Activated CD4-positive, alpha-beta T cell treated with anti-CD3 and anti-CD28 coated beads for 36 hours (primary cell): ENCODE measurements at regions not wholly inside any gene's neighbourhood (a gene's known extent, or its start where the extent isn't known, plus 50 kb on each side); places are given as distances from the start of the nearest gene placed in this dataset.

Source experiments
- ATAC-seq: fragments of 200-7000 bp; cut with Tn5 transposase; one replicate; pipeline ENCODE4 v1.10.0; 2021; ENCODE audit warnings: mild to moderate bottlenecking, moderate library complexity
- CTCF ChIA-PET: fragments of 350-600 bp; sonication (Branson Sonifier 250); formaldehyde crosslinking; loops from one replicate; lab custom pipeline; 2021; ENCODE audit warnings: antibody characterized with exemption; lab: Charles Lee
- POLR2A ChIA-PET: fragments of 350-600 bp; sonication (Branson Sonifier 250); formaldehyde crosslinking; loops from one replicate; lab custom pipeline; 2021; ENCODE audit warnings: antibody characterized with exemption, inconsistent platforms; lab: Charles Lee
- DNase-seq: peaks from one replicate; pipeline ENCODE4 v3.0.0-alpha.2; 2020
- H3K27ac Mint-ChIP-seq: one replicate; pipeline ENCODE4 v1.8.0; 2021; ENCODE audit warnings: mixed read lengths
- H3K27me3 Mint-ChIP-seq: one replicate; pipeline ENCODE4 v1.8.0; 2021; ENCODE audit warnings: mixed read lengths
- H3K36me3 Mint-ChIP-seq: one replicate; pipeline ENCODE4 v1.8.0; 2021; ENCODE audit warnings: low read depth, mixed read lengths
- H3K4me1 Mint-ChIP-seq: one replicate; pipeline ENCODE4 v1.8.0; 2021; ENCODE audit warnings: mixed read lengths
- H3K4me3 Mint-ChIP-seq: one replicate; pipeline ENCODE4 v1.8.0; 2021; ENCODE audit warnings: mild to moderate bottlenecking, moderate library complexity, mixed read lengths
- H3K9me3 Mint-ChIP-seq: one replicate; pipeline ENCODE4 v1.8.0; 2021; ENCODE audit warnings: low read depth, mixed read lengths
- intact Hi-C, 2 experiments: fragments of 100-400 bp; cut with DNase I in 1 of 2; cut with micrococcal nuclease in 1 of 2; formaldehyde crosslinking; loops; one replicate each; pipeline versions ENCODE4 v1.14.2 to v1.15.1; 2022 to 2024; cut with DNase I, micrococcal nuclease

DNA sequence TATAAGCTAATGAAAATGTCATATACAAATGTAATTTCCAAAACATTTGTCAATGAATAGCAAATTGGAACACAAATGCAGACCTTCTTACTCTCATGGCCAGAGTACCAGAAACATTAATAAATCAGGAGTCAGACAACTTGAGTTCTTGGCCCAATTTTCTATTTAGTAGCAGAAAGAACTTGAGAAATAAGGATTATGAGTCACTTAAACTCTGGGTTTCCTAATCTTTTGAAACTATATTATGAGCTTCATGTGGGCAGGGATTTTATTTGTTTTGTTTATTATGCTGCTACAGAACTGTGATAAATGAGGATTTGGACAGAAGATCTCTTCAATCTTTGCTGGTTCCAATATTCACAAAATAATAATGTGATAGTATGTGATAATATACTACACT lies 686.7 kb downstream of the NR4A2 start:
- Mint-ChIP-seq H3K36me3 (no peaks in the 10 kb centered on the region), H3K27ac (no peak overlapping the region), H3K4me1 (no peaks in the 10 kb centered on the region), H3K9me3 (peaks cover 1% of the 10 kb centered on the region), H3K27me3 (no peaks in the 10 kb centered on the region), H3K4me3 (no peak overlapping the region)
- intact Hi-C loops: no loop called here
- ATAC-seq: no peak
- CTCF ChIA-PET: interaction anchor here (0.6 to 0.9 kb wide), 2 partner anchors 208 to 223 kb away, joined by 3 read pairs; no protein-coding TSS in a partner anchor
- DNase-seq: no peak
- POLR2A ChIA-PET: no interaction called here

DNA sequence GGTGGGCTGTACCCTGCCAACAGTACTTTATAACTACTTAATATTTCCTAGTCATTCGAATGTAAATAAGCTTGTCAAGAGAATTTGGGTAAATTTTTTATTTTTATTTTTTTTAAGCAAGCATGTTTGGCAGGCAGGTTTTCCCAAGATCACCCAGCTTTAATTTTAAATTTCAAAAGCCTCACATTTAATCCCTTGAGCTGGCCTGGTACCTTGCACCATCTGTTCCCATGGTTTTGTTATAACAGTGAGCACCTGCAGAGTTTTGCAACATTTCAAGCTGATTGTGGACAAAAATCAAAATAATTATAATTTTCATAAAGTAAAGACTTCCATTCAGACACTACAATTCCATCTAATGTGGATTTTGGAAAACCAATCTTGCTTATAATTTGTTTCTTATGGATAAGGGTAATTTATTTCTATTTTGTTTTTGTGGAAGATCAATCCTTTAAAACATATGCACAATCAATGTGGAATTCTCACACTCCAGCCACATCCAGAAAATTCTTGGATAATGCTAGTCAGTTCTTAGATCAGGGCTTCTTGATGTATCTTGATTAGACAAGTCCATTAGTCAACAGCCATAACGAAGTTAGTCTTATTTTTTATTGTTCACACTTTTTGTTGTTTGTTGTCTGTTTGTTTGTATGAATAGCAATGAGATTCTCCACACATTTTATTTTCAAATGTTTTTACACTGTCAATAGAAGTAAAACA lies 689.3 kb downstream of the NR4A2 start:
- Mint-ChIP-seq H3K36me3 (no peaks in the 10 kb centered on the region), H3K27ac (no peak overlapping the region), H3K4me3 (no peak overlapping the region), H3K9me3 (peaks cover 1% of the 10 kb centered on the region), H3K4me1 (no peaks in the 10 kb centered on the region), H3K27me3 (no peaks in the 10 kb centered on the region)
- intact Hi-C loops: no loop called here
- ChIA-PET POLR2A (no interaction called here), CTCF (interaction anchor here (0.5 kb wide), 1 partner anchor 1130 kb away, joined by 3 read pairs; no protein-coding TSS in a partner anchor)
- ATAC-seq (no peak), DNase-seq (no peak)

DNA sequence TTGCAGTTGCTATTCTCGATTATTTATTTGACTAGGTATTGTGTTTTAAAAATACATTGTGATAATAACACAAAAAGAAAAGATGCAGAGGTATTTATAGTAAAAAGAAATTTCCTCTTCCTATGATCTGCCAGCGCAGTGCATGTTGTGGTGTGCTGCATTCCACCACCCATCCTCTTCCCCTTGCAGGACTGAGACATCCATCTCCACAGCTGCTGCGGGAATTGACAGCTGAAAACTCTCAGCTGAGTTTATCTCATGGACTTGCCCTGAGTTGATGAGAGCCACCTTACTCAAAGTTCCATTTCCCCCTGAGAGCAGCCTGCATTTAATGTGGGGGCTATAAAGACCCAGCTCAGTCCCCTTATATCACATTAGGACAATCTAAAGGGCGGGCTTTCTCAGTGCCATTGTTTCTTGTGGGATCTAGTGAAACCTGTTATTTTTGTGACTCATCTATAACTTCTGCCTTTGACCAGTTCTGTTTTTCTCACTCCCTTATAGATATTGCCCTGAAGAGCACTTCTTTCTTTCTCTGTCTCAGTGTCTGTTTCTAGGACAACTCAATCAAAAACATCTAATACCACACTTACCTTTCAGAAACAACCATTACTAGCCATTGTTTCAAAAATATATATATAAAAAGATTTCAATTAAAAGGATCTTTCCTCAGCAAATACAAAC lies 698.5 kb downstream of the NR4A2 start:
- Mint-ChIP-seq H3K36me3 (no peaks in the 10 kb centered on the region), H3K27me3 (no peaks in the 10 kb centered on the region), H3K27ac (no peak overlapping the region), H3K4me1 (no peaks in the 10 kb centered on the region), H3K4me3 (no peak overlapping the region), H3K9me3 (no peaks in the 10 kb centered on the region)
- intact Hi-C loops: no loop called here
- ChIA-PET POLR2A (no interaction called here), CTCF (no interaction called here)
- ATAC-seq (no peak), DNase-seq (no peak)

DNA sequence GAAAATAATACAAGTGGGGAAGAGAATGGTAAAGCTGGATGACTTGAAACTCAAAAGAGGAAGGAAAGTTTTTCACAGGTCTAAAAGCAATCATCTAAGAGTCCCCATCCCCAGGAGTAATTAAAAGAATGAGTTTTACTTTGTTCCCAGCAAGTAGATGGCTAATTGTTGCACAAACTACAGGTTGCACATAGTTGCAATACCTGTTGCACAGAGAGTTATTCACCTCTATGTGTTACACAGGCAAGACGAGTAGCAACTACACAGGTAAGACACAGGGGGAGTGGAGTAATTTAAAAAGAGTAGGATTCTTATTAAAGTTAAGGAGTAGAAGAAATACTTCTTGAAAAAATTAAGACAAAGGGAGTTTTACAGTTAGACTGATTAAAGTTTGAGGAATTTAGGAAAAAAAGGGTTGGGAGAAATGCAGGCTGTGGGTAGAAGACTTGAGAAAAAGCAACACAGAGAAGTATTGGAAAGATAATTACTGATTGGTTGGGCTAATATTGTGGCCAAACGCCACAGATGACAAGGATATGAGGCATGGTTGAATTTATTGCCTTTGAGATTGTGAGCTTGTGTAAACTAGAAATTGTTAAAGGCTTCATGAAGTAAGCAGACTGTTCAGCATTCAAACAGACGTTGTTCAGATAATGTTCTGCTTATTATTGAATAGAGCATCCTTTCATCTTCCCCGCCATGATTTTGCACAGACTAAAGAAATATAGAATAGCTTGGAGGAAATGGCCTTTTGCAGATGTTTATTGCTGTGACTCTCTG lies 699.3 kb downstream of the NR4A2 start:
- ATAC-seq: no peak
- CTCF ChIA-PET: no interaction called here
- no peak overlapping the region for H3K27ac Mint-ChIP-seq

DNA sequence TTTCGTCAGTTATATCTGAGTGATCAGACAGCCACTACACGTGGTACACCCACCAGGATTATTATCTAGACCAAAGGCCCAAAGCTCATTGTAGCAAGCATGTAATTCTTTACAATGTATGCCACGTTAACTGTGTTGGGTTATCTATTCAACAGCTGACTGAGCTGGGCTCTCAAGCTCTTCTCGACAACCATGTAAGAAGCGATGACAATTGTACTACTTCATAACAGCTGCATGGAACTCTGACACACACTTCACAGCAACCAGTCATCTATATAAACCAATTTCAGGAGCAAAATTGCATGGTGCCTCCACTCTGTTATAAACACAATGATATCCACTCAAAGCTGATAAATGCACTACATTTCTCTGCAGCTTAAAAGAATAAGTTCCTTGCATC lies 701.8 kb downstream of the NR4A2 start:
- no peaks in the 10 kb centered on the region for H3K4me1 Mint-ChIP-seq
- H3K9me3 Mint-ChIP-seq: no peaks in the 10 kb centered on the region
- ATAC-seq (no peak), DNase-seq (no peak)
- intact Hi-C loops: no loop called here
- H3K27me3 Mint-ChIP-seq: no peaks in the 10 kb centered on the region
- CTCF ChIA-PET: no interaction called here
- no peak overlapping the region for H3K27ac Mint-ChIP-seq
- H3K4me3 Mint-ChIP-seq: no peak overlapping the region
- POLR2A ChIA-PET: no interaction called here
- H3K36me3 Mint-ChIP-seq: no peaks in the 10 kb centered on the region

More for the DNA sequence above, 699.3 kb downstream of the NR4A2 start:
- Mint-ChIP-seq H3K9me3 (no peaks in the 10 kb centered on the region), H3K4me3 (no peak overlapping the region), H3K4me1 (no peaks in the 10 kb centered on the region), H3K36me3 (no peaks in the 10 kb centered on the region), H3K27me3 (no peaks in the 10 kb centered on the region)
- no peak for DNase-seq
- POLR2A ChIA-PET: no interaction called here
- intact Hi-C loops: no loop called here

DNA sequence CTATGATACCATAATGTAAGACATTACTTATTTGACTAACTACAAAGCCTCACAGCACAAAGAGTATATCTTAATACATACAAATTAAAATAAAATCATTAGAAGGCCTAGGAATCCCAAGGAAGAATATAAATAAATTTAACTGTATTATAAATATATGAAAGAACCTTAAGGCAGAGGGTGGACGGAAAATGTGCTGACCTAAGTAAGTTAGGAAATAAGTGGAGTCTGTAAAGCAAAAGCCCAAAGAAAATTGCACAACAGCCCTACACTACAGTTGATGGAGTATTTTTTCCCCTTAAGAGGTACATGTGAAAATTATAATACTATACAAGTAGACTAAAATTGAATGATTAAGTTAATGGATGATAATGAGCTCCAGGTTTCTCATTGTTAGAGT lies 710.1 kb downstream of the NR4A2 start:
- no peaks in the 10 kb centered on the region for H3K9me3 Mint-ChIP-seq
- H3K27me3 Mint-ChIP-seq: no peaks in the 10 kb centered on the region
- no peaks in the 10 kb centered on the region for H3K4me1 Mint-ChIP-seq
- DNase-seq: no peak
- no peaks in the 10 kb centered on the region for H3K36me3 Mint-ChIP-seq
- no peak overlapping the region for H3K4me3 Mint-ChIP-seq
- ATAC-seq: no peak
- intact Hi-C loops: no loop called here
- no peak overlapping the region for H3K27ac Mint-ChIP-seq
- POLR2A ChIA-PET: no interaction called here
- CTCF ChIA-PET: no interaction called here

DNA sequence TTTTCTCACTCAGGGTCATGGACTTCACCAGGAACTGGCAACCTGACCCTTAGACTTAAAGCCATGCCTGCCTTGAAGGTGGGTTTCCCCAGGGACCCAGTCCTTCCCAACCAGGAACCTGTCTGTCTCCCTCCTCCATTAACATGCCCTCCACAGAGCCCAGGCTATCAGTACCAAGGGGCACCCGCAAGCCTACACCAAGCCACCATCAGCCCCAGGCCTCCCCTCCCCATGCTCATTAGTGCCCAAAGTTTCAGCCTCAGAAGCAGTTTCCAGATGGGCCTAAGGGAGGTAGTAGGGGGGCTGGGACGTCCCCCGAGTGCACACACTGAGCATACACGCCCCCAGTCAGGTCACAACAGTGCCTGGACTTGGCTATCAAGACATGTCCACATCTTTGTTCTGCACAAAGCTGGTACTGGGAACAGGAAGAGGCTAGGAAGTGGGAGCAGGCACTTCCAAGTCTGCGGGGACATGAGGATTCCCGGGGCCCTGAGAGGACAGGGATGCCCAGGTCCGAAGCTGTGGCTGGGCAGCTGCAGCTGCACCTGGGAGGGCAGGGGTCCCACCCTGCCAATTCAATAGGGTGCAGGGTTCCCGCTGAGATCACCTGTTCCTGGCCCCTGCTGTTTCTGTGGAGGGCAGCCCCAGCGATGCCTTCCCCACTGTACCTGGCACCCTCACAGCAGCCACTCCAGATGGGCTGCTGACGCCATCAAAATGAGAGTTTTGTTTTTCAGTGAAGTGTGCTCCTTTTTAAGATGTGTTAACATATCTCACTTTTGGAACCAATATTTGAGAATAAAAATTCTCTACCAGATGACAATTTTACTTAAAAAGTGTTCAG lies 731.4 kb downstream of the NR4A2 start:
- ChIA-PET POLR2A (no interaction called here), CTCF (no interaction called here)
- intact Hi-C loops: no loop called here
- Mint-ChIP-seq H3K27me3 (no peaks in the 10 kb centered on the region), H3K4me1 (no peaks in the 10 kb centered on the region), H3K36me3 (no peaks in the 10 kb centered on the region), H3K27ac (no peak overlapping the region), H3K9me3 (peaks cover 4% of the 10 kb centered on the region), H3K4me3 (no peak overlapping the region)
- DNase-seq (no peak), ATAC-seq (no peak)

DNA sequence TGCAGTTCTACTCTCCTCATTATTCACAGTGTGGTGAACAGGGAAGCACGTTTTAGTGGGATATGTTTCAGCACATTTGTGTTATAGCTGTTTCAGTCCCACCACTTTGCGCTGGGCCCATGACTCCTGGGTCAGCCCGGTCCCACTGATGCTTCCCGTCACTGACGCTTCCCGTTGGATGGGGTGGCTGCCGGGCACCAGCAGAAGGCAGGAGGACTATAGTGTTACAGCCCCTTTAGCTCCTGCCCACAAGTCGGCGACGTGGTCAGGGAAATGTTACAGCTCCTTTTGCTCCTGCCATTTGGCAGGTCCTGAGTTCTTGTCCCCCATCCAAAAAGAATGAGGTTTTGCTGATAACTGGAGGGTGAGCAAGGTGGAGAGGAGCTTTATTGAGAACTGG lies 732.2 kb downstream of the NR4A2 start:
- DNase-seq (no peak), ATAC-seq (no peak)
- intact Hi-C loops: no loop called here
- H3K4me3 Mint-ChIP-seq: no peak overlapping the region
- ChIA-PET CTCF (interaction anchor here (1.3 kb wide), 1 partner anchor 167 kb away, joined by 5 read pairs; no protein-coding TSS in a partner anchor), POLR2A (no interaction called here)
- no peaks in the 10 kb centered on the region for H3K27me3 Mint-ChIP-seq
- no peaks in the 10 kb centered on the region for H3K4me1 Mint-ChIP-seq
- H3K36me3 Mint-ChIP-seq: no peaks in the 10 kb centered on the region
- H3K27ac Mint-ChIP-seq: no peak overlapping the region
- H3K9me3 Mint-ChIP-seq: peaks cover 5% of the 10 kb centered on the region

DNA sequence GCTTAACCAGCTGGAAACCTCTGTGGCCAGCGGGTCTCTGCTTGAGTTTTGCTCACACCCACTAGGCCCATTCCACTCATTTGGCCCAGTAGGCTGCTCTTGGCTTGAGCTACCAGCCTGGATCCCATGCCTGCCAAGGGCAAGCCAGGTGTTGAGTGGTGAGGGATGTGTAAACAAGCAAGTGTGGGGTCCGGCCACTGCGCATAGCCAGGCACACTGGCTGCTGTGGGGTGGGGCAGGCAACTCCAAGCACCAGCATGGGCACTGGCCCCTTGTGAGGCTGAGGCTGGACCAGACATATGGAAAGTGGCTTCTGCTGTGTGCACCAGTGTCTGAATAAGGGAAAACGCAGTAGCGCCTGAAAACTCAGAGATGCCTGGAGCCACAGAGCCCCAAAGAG lies 732.7 kb downstream of the NR4A2 start:
- ATAC-seq: no peak
- Mint-ChIP-seq H3K36me3 (no peaks in the 10 kb centered on the region), H3K27me3 (no peaks in the 10 kb centered on the region), H3K9me3 (peaks cover 5% of the 10 kb centered on the region), H3K4me1 (no peaks in the 10 kb centered on the region), H3K4me3 (no peak overlapping the region), H3K27ac (no peak overlapping the region)
- no peak for DNase-seq
- POLR2A ChIA-PET: no interaction called here
- intact Hi-C loops: no loop called here
- CTCF ChIA-PET: interaction anchor here (1.3 kb wide), 1 partner anchor 168 kb away, joined by 5 read pairs; no protein-coding TSS in a partner anchor

DNA sequence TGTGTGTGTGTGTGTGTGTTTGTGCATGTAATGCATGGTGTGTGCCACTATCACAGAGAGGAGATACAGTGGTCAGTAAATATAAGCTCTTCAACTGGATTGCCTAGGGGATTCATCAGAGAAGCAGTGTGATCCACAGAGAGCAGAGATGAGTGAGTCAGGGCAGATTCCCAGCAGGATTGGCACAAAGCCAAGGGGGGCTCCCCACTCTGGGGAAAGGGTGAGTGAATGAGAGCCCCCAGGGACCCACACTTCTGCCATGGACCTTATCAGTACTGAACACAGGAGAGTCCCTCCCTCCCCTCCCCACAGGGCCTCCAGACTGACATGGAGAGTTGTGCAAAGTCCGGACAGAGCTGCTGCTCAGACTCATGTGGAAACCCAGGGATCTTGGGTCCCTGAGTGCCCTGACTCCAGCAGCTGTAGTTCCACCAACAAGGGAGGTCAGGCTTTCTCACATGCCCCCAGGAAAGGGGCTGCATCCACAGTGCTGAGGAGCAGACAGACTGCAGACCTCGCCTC lies 748.8 kb downstream of the NR4A2 start:
- intact Hi-C loops: no loop called here
- ATAC-seq: no peak
- DNase-seq: no peak
- Mint-ChIP-seq H3K4me3 (no peak overlapping the region), H3K27me3 (no peaks in the 10 kb centered on the region), H3K4me1 (no peaks in the 10 kb centered on the region), H3K9me3 (peaks cover 11% of the 10 kb centered on the region), H3K27ac (no peak overlapping the region), H3K36me3 (no peaks in the 10 kb centered on the region)
- ChIA-PET POLR2A (no interaction called here), CTCF (interaction anchor here (0.9 kb wide), 1 partner anchor 27 kb away, joined by 3 read pairs; no protein-coding TSS in a partner anchor)

DNA sequence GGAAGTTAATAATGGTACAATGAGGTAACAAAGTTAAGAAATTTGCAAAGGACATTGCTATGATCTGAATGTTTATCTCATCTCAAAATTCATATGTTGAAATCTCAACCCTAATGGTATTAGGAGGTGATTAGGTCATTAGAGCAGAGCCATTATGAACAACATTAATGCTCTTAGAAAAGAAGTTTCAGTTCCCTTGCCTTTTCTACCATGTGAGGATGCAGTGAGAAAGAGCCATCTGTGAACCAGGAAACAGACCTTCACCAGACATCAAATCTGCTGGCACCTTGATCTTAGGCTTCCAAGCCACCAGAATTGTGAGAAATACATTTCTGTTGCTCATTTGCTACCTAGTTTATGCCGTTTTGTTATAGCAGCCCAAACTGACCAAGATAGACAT lies 757.6 kb downstream of the NR4A2 start:
- ChIA-PET POLR2A (interaction anchor here (0.6 kb wide), 1 partner anchor 140 kb away, joined by 3 read pairs; no protein-coding TSS in a partner anchor), CTCF (no interaction called here)
- Mint-ChIP-seq H3K27ac (no peak overlapping the region), H3K4me3 (no peak overlapping the region), H3K27me3 (no peaks in the 10 kb centered on the region), H3K36me3 (no peaks in the 10 kb centered on the region), H3K4me1 (no peaks in the 10 kb centered on the region), H3K9me3 (peaks cover 10% of the 10 kb centered on the region)
- DNase-seq: no peak
- no peak for ATAC-seq
- intact Hi-C loops: no loop called here
